H1 (cell line): ENCODE measurements at regions not wholly inside any gene's neighbourhood (a gene's known extent, or its start where the extent isn't known, plus 50 kb on each side); places are given as distances from the start of the nearest gene placed in this dataset.

ENCODE experiments used
- CTCF ChIA-PET: fragments of 300-600 bp; sonication (Branson Sonifier 250); formaldehyde crosslinking; loops from one replicate; lab custom pipeline; 2021; ENCODE audit not compliant: partially characterized antibody; lab: Charles Lee
- POLR2A ChIA-PET: fragments of 300-600 bp; sonication (Branson Sonifier 250); formaldehyde crosslinking; loops from one replicate; lab custom pipeline; 2021; ENCODE audit warnings: inconsistent platforms; ENCODE audit not compliant: partially characterized antibody; lab: Charles Lee
- DNase-seq, 2 experiments: peaks; one replicate each; pipeline versions ENCODE4 v3.0.0 to v3.0.0-alpha.2; 2010 to 2022; ENCODE audit warnings: low spot score in 2 of 2, low read depth in 1 of 2, mixed read lengths in 1 of 2
- FAIRE-seq: peaks from 2 replicates; lab custom pipeline; 2011; peaks lifted over from hg19 to GRCh38; lab: Jason Lieb, UNC
- H2AFZ ChIP-seq: 2 replicates; pipeline ENCODE4 v1.8.1; 2012; ENCODE audit warnings: low read length, inconsistent platforms
- H2AK5ac ChIP-seq: 2 replicates; pipeline ENCODE4 v1.6.1; 2013; ENCODE audit warnings: low read depth, low read length
- H2BK120ac ChIP-seq: replicated peaks from 2 replicates; pipeline ENCODE3; 2013; ENCODE audit warnings: low read depth, low read length, inconsistent platforms
- H2BK12ac ChIP-seq: 2 replicates; pipeline ENCODE4 v1.6.1; 2013; ENCODE audit warnings: low read depth, low read length
- H2BK15ac ChIP-seq: 2 replicates; pipeline ENCODE4 v1.6.1; 2013; ENCODE audit warnings: low read length
- H2BK20ac ChIP-seq: 2 replicates; pipeline ENCODE4 v1.6.1; 2013; ENCODE audit warnings: low read length
- H2BK5ac ChIP-seq: 2 replicates; pipeline ENCODE4 v1.6.1; 2013; ENCODE audit warnings: low read depth, low read length
- H3K14ac ChIP-seq: 2 replicates; pipeline ENCODE4 v1.6.1; 2013; ENCODE audit warnings: inconsistent platforms; ENCODE audit not compliant: insufficient read length
- H3K18ac ChIP-seq: 2 replicates; pipeline ENCODE4 v1.6.1; 2013; ENCODE audit warnings: low read length; ENCODE audit errors: extremely low read depth
- H3K23ac ChIP-seq: 2 replicates; pipeline ENCODE4 v1.6.1; 2013; ENCODE audit warnings: inconsistent platforms; ENCODE audit not compliant: insufficient read length
- H3K23me2 ChIP-seq: 2 replicates; pipeline ENCODE4 v1.6.1; 2013; ENCODE audit warnings: low read depth, low read length
- H3K27ac ChIP-seq: 2 replicates; pipeline ENCODE4 v1.6.1; 2011; ENCODE audit warnings: low read depth, low read length, inconsistent platforms
- H3K27me3 ChIP-seq, 4 experiments: replicated peaks in 1 of 4; 1 replicate in 1 of 4; 2 replicates in 3 of 4; pipeline versions ENCODE4 v1.6.1 to v1.8.1; 2011 to 2013; ENCODE audit warnings: low read length in 3 of 4, mild to moderate bottlenecking in 3 of 4, inconsistent platforms in 2 of 4, mixed read lengths in 2 of 4, moderate library complexity in 1 of 4; ENCODE audit not compliant: control insufficient read depth in 3 of 4, insufficient read depth in 3 of 4; ENCODE audit errors: extremely low read depth in 1 of 4
- H3K36me3 ChIP-seq, 4 experiments: 2 replicates each; pipeline versions ENCODE4 v1.6.1 to v1.8.1; 2011 to 2013; ENCODE audit warnings: mild to moderate bottlenecking in 4 of 4, low read length in 3 of 4, moderate library complexity in 2 of 4, control low read depth in 1 of 4, inconsistent platforms in 1 of 4; ENCODE audit not compliant: insufficient read depth in 4 of 4, control insufficient read depth in 2 of 4
- H3K4ac ChIP-seq: replicated peaks from 2 replicates; pipeline ENCODE3; 2013; ENCODE audit warnings: low read length, low read depth, mixed read lengths, inconsistent platforms; ENCODE audit not compliant: insufficient read length
- H3K4me1 ChIP-seq, 4 experiments: replicated peaks in 1 of 4; 1 replicate in 1 of 4; 2 replicates in 3 of 4; pipeline versions ENCODE4 v1.6.1 to v1.8.1; 2011 to 2013; ENCODE audit warnings: low read length in 3 of 4, inconsistent platforms in 2 of 4, mixed read lengths in 1 of 4; ENCODE audit not compliant: insufficient read depth in 4 of 4, control insufficient read depth in 3 of 4
- H3K4me2 ChIP-seq, 2 experiments: 2 replicates each; pipeline versions ENCODE4 v1.6.1 to v1.8.1; 2011 to 2013; ENCODE audit warnings: low read depth in 2 of 2, low read length in 2 of 2, control low read depth in 1 of 2, inconsistent platforms in 1 of 2, mild to moderate bottlenecking in 1 of 2; ENCODE audit not compliant: insufficient read depth in 1 of 2
- H3K4me3 ChIP-seq, 4 experiments: fragments of 200-600, 300-600 bp in 1 of 4; sonication (generic), shearing (Covaris generic), sonication (Bioruptor Twin) in 1 of 4; 2 replicates each; pipeline versions ENCODE4 v1.5.1 to v1.8.1; 2011 to 2016; ENCODE audit warnings: low read length in 4 of 4, low read depth in 3 of 4, control low read depth in 2 of 4, inconsistent platforms in 2 of 4, mild to moderate bottlenecking in 2 of 4, mixed read lengths in 1 of 4, moderate library complexity in 1 of 4; ENCODE audit not compliant: insufficient read depth in 2 of 4; ENCODE audit errors: extremely low read depth in 1 of 4
- H3K56ac ChIP-seq: replicated peaks from 2 replicates; pipeline ENCODE3; 2013; ENCODE audit warnings: low read depth, mild to moderate bottlenecking, mixed read lengths, low read length, inconsistent platforms; ENCODE audit not compliant: insufficient read length
- H3K79me1 ChIP-seq: 2 replicates; pipeline ENCODE4 v1.6.1; 2013; ENCODE audit warnings: low read depth, low read length, control low read depth
- H3K79me2 ChIP-seq, 2 experiments: 2 replicates each; pipeline versions ENCODE4 v1.6.1 to v1.8.1; 2012 to 2013; ENCODE audit warnings: low read length in 2 of 2, mild to moderate bottlenecking in 2 of 2, inconsistent platforms in 1 of 2; ENCODE audit not compliant: insufficient read depth in 2 of 2, control insufficient read depth in 1 of 2
- H3K9ac ChIP-seq, 4 experiments: replicated peaks in 1 of 4; 1 replicate in 1 of 4; 2 replicates in 3 of 4; pipeline versions ENCODE4 v1.6.1 to v1.8.1; 2011 to 2013; ENCODE audit warnings: low read depth in 3 of 4, low read length in 3 of 4, control low read depth in 2 of 4, mild to moderate bottlenecking in 2 of 4, moderate library complexity in 2 of 4, inconsistent platforms in 1 of 4; ENCODE audit errors: extremely low read depth in 1 of 4
- H3K9me3 ChIP-seq, 2 experiments: 2 replicates each; pipeline versions ENCODE4 v1.6.1 to v1.8.1; 2012 to 2013; ENCODE audit warnings: mild to moderate bottlenecking in 2 of 2, moderate library complexity in 2 of 2, control low read depth in 1 of 2, inconsistent platforms in 1 of 2, low read depth in 1 of 2, low read length in 1 of 2, mixed read lengths in 1 of 2; ENCODE audit not compliant: insufficient read depth in 2 of 2
- H4K20me1 ChIP-seq, 2 experiments: replicated peaks in 1 of 2; 2 replicates each; pipeline versions ENCODE3 to v1.8.1; 2011 to 2013; ENCODE audit warnings: inconsistent platforms in 2 of 2, low read length in 2 of 2, mild to moderate bottlenecking in 1 of 2; ENCODE audit not compliant: insufficient read depth in 2 of 2, control insufficient read depth in 1 of 2
- H4K5ac ChIP-seq: 2 replicates; pipeline ENCODE4 v1.6.1; 2013; ENCODE audit warnings: low read length, low read depth, mixed read lengths, inconsistent platforms; ENCODE audit not compliant: insufficient read length
- H4K8ac ChIP-seq: 2 replicates; pipeline ENCODE4 v1.8.0; 2013; ENCODE audit warnings: mild to moderate bottlenecking, moderate library complexity, low read length, inconsistent platforms; ENCODE audit not compliant: insufficient read depth; ENCODE audit errors: extremely low read depth
- H4K91ac ChIP-seq: replicated peaks from 2 replicates; pipeline ENCODE3; 2013; ENCODE audit warnings: low read length, mixed read lengths, inconsistent platforms; ENCODE audit not compliant: insufficient read length
- CBX8 ChIP-seq: fragments of 300-800, 300-1000 bp; sonication (generic); IDR thresholded peaks from 2 replicates; pipeline ENCODE4 v1.7.1; 2016; ENCODE audit warnings: low read depth, low read length, borderline replicate concordance
- POLR2A ChIP-seq, 2 experiments: IDR thresholded peaks; 1 replicate in 1 of 2; 2 replicates in 1 of 2; pipeline ENCODE4 v1.6.1; 2011; ENCODE audit warnings: low read depth in 2 of 2, low read length in 2 of 2, mild to moderate bottlenecking in 2 of 2; ENCODE audit errors: control extremely low read depth in 1 of 2
- SP1 ChIP-seq: IDR thresholded peaks from 2 replicates; pipeline ENCODE4 v1.6.1; 2011; ENCODE audit warnings: low read depth, low read length
- TCF12 ChIP-seq: IDR thresholded peaks from 2 replicates; pipeline ENCODE4 v1.6.1; 2011; ENCODE audit warnings: low read depth, mild to moderate bottlenecking, low read length
- YY1 ChIP-seq: IDR thresholded peaks from 2 replicates; pipeline ENCODE4 v1.6.1; 2011; ENCODE audit warnings: low read depth, mild to moderate bottlenecking, low read length
- WGBS, 2 experiments: shearing (Covaris generic) in 1 of 2; methylation state at CpG; one replicate each; pipeline versions ENCODE4 v1.1.6 to v1.1.7; 2013 to 2015; ENCODE audit warnings: low lambda C conversion rate in 2 of 2, mixed read lengths in 2 of 2, inconsistent platforms in 1 of 2, low coverage in 1 of 2, missing lambda C conversion rate in 1 of 2; ENCODE audit not compliant: insufficient replicate concordance in 2 of 2, insufficient coverage in 1 of 2, insufficient read length in 1 of 2; ENCODE audit errors: extremely low coverage in 1 of 2, missing lambda C conversion rate in 1 of 2; 5-methylcytosine and 5-hydroxymethylcytosine counted together
- TF ChIP-seq, protein P1 (sequence below): IDR thresholded peaks from 2 replicates; pipeline ENCODE4 v1.6.1; 2011; ENCODE audit warnings: low read depth, mild to moderate bottlenecking, low read length; ENCODE audit not compliant: insufficient read depth

GRCh38 chr13:64239372-64239771, 2823.7 kb upstream of the PCDH20 start:
- Histone ChIP-seq H3K56ac (no peak overlapping the region), H2BK12ac (no peak overlapping the region), H3K36me3 (no peaks in the 10 kb centered on the region), H3K14ac (no peak overlapping the region), H3K23ac (no peak overlapping the region), H3K4me1 (no peaks in the 10 kb centered on the region), H3K9ac (no peak overlapping the region)
- CTCF ChIA-PET, result interaction anchor here (0.6 kb wide), 1 partner anchor 22 kb away, joined by 3 read pairs; no protein-coding TSS in a partner anchor
- TF ChIP-seq YY1 (no peak), POLR2A (IDR thresholded peaks at IDR 0.05; ENCODE audit: control extremely low read depth in 1 of 2, low read depth in 2 of 2, low read length in 2 of 2) (no peak), TCF12 (no peak), SP1 (no peak), CBX8 (no peak)
- TF ChIP-seq, protein P1, sequence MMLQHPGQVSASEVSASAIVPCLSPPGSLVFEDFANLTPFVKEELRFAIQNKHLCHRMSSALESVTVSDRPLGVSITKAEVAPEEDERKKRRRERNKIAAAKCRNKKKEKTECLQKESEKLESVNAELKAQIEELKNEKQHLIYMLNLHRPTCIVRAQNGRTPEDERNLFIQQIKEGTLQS, result no peak
- TF ChIP-seq, all 59 proteins: peak for 0
- no peaks in the 10 kb centered on the region for H4K20me1 ChIP-seq
- FAIRE-seq (no peak), DNase-seq (no peak)
- H3K18ac ChIP-seq, result no peak overlapping the region
- H4K91ac ChIP-seq, result no peak overlapping the region
- H4K8ac ChIP-seq, result no peak overlapping the region
- no peaks in the 10 kb centered on the region for H3K79me1 ChIP-seq
- no peak overlapping the region for H2AK5ac ChIP-seq
- no peak overlapping the region for H2BK15ac ChIP-seq
- H3K4me2 ChIP-seq, result no peak overlapping the region
- POLR2A ChIA-PET, result no interaction called here
- H2BK20ac ChIP-seq, result no peak overlapping the region
- H3K27ac ChIP-seq, result no peak overlapping the region
- no peaks in the 10 kb centered on the region for H3K9me3 ChIP-seq
- no peaks in the 10 kb centered on the region for H3K23me2 ChIP-seq
- whole genome bisulfite sequencing, 2 experiments, result 86% methylated on average over 2 of the region's 2 CpGs; no CpG with 5 or more reads in 1 of the 2 experiments
- H3K27me3 ChIP-seq, result no peaks in the 10 kb centered on the region
- no peak overlapping the region for H3K4me3 ChIP-seq
- H3K79me2 ChIP-seq, result no peaks in the 10 kb centered on the region
- H4K5ac ChIP-seq, result no peak overlapping the region
- no peak overlapping the region for H2BK5ac ChIP-seq
- no peak overlapping the region for H2AFZ ChIP-seq
- H2BK120ac ChIP-seq, result no peak overlapping the region
- no peak overlapping the region for H3K4ac ChIP-seq
